ENCODE measurements at regions not wholly inside any gene's neighbourhood (a gene's known extent, or its start where the extent isn't known, plus 50 kb on each side); places are given as distances from the start of the nearest gene placed in this dataset.

GRCh38 chr13:40503966-40504591 lies 162.4 kb downstream of the FOXO1 start:
- ATAC-seq (no peak), DNase-seq (ENCODE audit: missing footprints) (no peak)
- intact Hi-C loops (cut with DNase I): no loop called here

GRCh38 chr13:40504641-40505040 lies 161.8 kb downstream of the FOXO1 start:
- no peak for DNase-seq (ENCODE audit: missing footprints)
- intact Hi-C loops (cut with DNase I): no loop called here
- ATAC-seq: no peak

GRCh38 chr13:40505196-40505595 lies 161.2 kb downstream of the FOXO1 start:
- intact Hi-C loops (cut with DNase I): no loop called here
- ATAC-seq (no peak), DNase-seq (ENCODE audit: missing footprints) (no peak)
